IPS-15b (cell line): ENCODE measurements at regions not wholly inside any gene's neighbourhood (a gene's known extent, or its start where the extent isn't known, plus 50 kb on each side); places are given as distances from the start of the nearest gene placed in this dataset.

Experiments used
- H3K27me3 ChIP-seq: one replicate; pipeline ENCODE4 v1.6.1; 2013; ENCODE audit warnings: low read length; ENCODE audit not compliant: control insufficient read depth, insufficient read depth
- H3K36me3 ChIP-seq: one replicate; pipeline ENCODE4 v1.6.1; 2013; ENCODE audit warnings: low read length; ENCODE audit not compliant: control insufficient read depth, insufficient read depth
- H3K4me1 ChIP-seq: one replicate; pipeline ENCODE4 v1.6.1; 2013; ENCODE audit warnings: mild to moderate bottlenecking, low read length; ENCODE audit not compliant: control insufficient read depth, insufficient read depth
- H3K4me3 ChIP-seq: one replicate; pipeline ENCODE4 v1.5.1; 2013; ENCODE audit warnings: low read depth, low read length
- H3K9ac ChIP-seq: one replicate; pipeline ENCODE4 v1.6.1; 2013; ENCODE audit warnings: low read depth, mild to moderate bottlenecking, low read length
- H3K9me3 ChIP-seq: one replicate; pipeline ENCODE4 v1.6.1; 2013; ENCODE audit warnings: mild to moderate bottlenecking, low read length; ENCODE audit not compliant: control insufficient read depth, insufficient read depth

DNA sequence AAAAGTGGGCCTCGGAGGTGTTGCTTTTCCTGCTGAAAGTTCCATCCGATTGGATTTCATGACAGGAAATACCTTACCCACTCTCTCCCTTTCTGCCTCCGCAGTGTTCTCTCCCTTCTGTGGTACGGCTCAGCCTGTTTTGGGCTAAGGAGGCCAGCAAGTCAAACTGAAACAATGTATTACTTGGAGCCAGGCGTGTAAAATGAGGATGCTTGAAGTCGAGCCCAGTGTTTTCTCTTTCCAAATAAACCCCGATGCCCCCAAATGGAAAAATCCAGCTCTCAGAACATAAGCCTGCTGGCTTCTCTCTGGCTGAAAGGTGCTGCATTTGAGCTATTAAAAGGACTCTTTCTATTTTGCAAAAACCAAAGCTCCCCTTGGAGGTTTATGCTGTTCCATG is 124.7 kb downstream of the ZNF664 start:
- Histone ChIP-seq H3K4me3 (no peak overlapping the region), H3K9me3 (no peaks in the 10 kb centered on the region), H3K9ac (no peak overlapping the region), H3K4me1 (no peaks in the 10 kb centered on the region), H3K27me3 (no peaks in the 10 kb centered on the region), H3K36me3 (no peaks in the 10 kb centered on the region)

DNA sequence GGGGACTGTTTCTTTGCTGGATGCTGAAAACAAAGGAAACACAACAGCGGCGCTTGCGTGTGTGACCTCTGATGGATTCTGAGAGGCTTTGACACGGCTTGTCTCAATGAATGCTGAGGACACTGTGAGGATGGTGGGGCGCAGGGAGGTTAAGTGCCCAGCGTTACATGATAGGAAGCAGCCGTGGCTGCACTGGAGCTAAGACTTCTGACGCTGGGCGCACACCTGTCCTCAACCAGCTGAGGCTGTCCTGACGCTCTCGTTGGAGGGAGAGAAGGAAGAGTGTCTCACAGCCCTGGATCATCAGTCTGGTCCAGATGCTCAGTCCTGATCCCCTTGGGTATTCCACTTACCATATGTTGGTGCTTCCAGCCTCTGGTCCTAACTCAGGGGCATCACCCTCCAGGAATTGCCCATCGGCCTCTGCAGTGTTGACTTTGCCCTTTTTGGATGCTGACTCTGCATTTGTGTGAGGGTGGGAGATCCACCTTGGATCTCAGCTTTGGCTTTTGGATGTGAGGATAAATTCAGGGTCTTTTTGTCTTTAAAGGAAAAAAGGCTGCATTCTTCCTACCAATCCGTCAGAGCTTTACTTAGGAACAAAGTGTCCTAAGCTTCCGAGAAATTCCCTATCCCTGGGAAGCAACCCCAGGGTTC is 125.2 kb downstream of the ZNF664 start:
- no peaks in the 10 kb centered on the region for H3K9me3 ChIP-seq
- H3K9ac ChIP-seq = no peak overlapping the region
- H3K36me3 ChIP-seq = no peaks in the 10 kb centered on the region
- H3K4me3 ChIP-seq = no peak overlapping the region
- no peaks in the 10 kb centered on the region for H3K27me3 ChIP-seq
- no peaks in the 10 kb centered on the region for H3K4me1 ChIP-seq

DNA sequence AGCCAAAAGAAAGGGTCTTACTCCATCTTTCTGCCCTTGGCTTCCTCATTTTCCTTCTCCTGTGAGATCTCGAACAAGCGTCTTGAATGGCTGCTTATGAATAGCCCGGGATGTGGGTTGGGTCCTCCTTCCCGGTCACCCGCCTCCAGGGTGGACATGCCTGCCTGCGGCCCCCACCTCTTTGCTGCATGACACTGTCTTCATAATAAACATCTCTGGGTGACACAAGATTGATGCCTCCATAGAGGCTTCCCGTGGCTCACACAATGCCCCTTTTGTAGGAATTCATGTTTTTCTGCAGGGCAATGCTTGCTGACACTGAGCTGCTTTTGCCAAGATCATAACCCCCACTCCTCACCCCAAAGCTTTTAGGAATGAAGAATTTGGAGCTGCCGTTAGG is 125.9 kb downstream of the ZNF664 start:
- no peaks in the 10 kb centered on the region for H3K4me1 ChIP-seq
- H3K9me3 ChIP-seq = no peaks in the 10 kb centered on the region
- H3K36me3 ChIP-seq = no peaks in the 10 kb centered on the region
- H3K9ac ChIP-seq = no peak overlapping the region
- H3K4me3 ChIP-seq = no peak overlapping the region
- H3K27me3 ChIP-seq = no peaks in the 10 kb centered on the region

DNA sequence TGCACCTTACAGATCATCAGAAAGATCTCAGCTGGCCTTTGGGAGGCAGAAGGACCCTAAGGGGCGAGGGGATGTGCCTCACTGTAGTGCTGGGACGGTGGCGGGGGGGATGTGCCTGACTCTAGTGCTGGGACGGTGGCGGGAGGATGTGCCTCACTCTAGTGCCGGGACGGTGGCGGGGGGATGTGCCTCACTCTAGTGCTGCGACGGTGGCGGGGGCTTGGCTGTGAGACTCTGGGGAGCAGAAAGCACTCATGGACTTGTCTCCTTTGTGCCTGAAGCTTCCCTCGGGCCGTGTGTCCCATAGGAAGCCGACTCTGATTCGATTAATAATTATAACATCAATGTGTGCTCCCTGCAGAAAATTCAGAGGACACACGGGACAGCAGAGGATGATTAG is 126.6 kb downstream of the ZNF664 start:
- Histone ChIP-seq H3K27me3 (no peaks in the 10 kb centered on the region), H3K4me1 (no peaks in the 10 kb centered on the region), H3K9ac (no peak overlapping the region), H3K36me3 (no peaks in the 10 kb centered on the region), H3K4me3 (no peak overlapping the region), H3K9me3 (no peaks in the 10 kb centered on the region)

DNA sequence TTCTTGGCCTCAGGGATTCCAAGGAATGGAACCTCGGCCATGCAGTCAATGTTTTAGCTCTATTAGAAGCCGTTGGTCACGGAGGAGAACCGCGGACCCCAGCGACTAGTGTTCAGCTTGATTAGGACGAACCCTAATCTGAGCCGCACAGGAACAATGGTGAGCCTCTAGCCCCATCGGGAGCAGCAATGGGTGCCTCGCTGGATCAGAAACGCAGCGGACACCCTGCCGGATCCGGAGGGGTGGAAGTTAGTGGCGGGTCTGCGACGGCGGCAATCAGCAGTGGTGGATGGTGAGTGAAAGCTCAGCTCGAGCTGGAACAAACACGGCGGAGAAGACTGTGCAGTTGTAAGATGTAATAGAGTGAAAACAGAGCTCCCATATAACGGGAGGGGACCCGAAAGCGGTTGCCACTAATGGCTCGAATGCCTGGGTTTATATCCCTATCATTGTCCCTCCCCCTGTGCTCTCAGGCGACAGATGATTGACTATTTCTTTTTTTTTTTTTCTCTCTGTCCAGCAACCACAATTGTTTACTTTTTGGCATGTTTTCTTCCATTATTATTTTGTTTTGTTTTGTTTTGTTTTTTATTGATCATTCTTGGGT is 127.7 kb downstream of the ZNF664 start:
- no peak overlapping the region for H3K9ac ChIP-seq
- H3K36me3 ChIP-seq = no peaks in the 10 kb centered on the region
- no peaks in the 10 kb centered on the region for H3K9me3 ChIP-seq
- no peaks in the 10 kb centered on the region for H3K4me1 ChIP-seq
- no peaks in the 10 kb centered on the region for H3K27me3 ChIP-seq
- H3K4me3 ChIP-seq = no peak overlapping the region

DNA sequence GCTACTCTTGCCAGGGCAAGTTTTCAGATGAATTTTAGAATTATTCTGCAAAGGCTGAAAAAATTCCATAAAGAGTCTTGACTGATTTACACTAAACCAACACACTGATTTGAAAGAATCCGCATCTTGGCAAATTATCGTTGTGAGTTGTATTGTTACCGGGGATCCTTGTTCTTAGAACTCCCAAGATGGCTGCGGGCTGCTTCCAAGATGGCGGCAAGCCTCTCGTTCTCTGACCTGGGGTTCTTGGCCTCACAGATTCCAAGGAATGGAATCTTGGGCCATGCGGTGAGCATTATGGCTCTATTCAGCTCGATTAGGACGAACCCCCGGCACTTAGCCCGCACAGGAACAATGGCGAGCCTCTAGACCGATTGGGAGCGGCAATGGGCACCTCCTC is 132.5 kb downstream of the ZNF664 start:
- H3K4me3 ChIP-seq = no peak overlapping the region
- H3K9ac ChIP-seq = no peak overlapping the region
- H3K4me1 ChIP-seq = peaks cover 3% of the 10 kb centered on the region
- no peaks in the 10 kb centered on the region for H3K27me3 ChIP-seq
- H3K9me3 ChIP-seq = no peaks in the 10 kb centered on the region
- H3K36me3 ChIP-seq = no peaks in the 10 kb centered on the region

DNA sequence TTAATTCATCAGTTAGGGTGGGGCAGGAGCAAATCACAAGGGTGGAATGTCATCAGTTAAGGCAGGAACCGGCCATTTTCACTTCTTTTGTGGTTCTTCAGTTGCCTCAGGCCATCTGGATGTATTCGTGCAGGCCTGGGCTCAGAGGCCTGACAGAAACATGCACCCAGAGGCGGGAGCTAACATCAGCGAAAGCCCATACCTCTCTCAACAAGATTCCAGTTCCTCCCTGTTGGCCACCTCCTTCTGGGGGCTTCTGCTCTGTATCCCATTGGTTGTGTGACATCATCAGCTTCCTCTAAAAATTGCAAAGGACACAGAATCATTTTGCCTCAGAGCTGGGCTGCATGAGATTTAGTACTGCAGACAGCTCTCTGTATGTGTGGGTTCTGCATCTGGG is 134.3 kb downstream of the ZNF664 start:
- Histone ChIP-seq H3K4me1 (peaks cover 3% of the 10 kb centered on the region), H3K36me3 (no peaks in the 10 kb centered on the region), H3K27me3 (no peaks in the 10 kb centered on the region), H3K4me3 (no peak overlapping the region), H3K9me3 (no peaks in the 10 kb centered on the region), H3K9ac (no peak overlapping the region)

DNA sequence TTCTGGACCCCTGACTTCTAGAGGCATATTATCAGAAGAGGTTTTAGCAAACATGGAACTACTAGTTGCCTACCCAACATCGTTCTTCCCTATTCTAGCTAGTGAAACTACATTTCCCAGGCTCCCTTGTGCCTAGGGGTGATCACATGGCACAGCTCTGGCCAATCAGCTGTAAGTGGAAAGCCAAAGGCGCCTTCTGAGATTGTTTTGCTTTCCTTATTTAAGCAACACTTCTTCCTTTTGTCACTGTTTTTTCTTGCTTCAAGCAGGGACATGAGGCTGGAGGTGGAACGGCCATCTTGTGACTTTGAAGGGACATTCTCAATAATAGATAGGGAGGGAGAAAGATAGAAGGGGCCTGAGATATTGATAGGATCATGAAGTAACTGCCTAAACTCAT is 136.7 kb downstream of the ZNF664 start:
- H3K4me3 ChIP-seq = no peak overlapping the region
- no peaks in the 10 kb centered on the region for H3K9me3 ChIP-seq
- no peaks in the 10 kb centered on the region for H3K36me3 ChIP-seq
- H3K9ac ChIP-seq = no peak overlapping the region
- H3K4me1 ChIP-seq = peaks cover 3% of the 10 kb centered on the region
- no peaks in the 10 kb centered on the region for H3K27me3 ChIP-seq

DNA sequence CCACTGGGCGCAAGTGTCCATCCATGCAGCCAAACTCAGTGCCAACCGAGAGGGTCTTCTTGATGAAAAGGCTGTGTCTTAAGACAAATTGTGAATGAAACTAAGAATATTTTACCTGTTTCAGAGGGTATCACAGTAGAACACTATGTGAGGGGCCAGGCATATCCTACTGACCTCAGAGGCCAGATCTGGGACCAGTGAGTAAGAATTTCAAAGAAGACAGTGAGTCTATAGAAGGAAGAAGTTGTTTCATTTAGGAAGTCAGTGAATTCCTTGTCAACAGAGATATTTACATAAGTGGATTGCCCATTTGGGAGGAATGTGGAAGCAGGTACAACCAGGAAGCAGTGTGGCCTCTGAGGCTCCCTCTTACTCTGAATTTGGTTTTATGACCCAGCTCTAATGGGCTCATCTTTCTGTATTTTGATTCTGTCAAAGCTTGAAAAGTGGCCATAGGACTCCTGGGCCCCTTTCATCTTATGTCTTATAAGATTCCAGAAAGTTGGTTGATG is 137.4 kb downstream of the ZNF664 start:
- Histone ChIP-seq H3K27me3 (no peaks in the 10 kb centered on the region), H3K9ac (no peak overlapping the region), H3K9me3 (no peaks in the 10 kb centered on the region), H3K4me3 (no peak overlapping the region), H3K36me3 (no peaks in the 10 kb centered on the region), H3K4me1 (peaks cover 3% of the 10 kb centered on the region)

DNA sequence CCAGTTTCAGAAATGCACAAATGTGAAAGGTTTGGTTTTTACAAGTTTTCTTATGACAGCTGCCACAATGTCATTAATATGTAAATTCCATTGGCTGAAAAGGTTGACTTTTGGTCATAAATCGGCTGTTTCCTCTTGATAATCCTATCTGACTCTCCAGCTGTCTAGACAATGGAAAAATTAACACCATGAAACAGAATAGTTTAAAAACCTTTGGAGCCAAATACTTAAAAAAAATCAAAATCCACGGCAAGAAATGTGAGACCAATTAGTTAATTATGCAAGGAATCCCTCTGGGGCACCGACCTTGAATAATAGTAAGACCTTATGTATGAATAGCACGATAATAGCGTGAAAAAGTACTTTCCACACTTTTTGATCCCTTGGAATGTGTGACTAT is 138.0 kb downstream of the ZNF664 start:
- no peak overlapping the region for H3K9ac ChIP-seq
- no peaks in the 10 kb centered on the region for H3K36me3 ChIP-seq
- peaks cover 3% of the 10 kb centered on the region for H3K4me1 ChIP-seq
- no peaks in the 10 kb centered on the region for H3K9me3 ChIP-seq
- no peak overlapping the region for H3K4me3 ChIP-seq
- no peaks in the 10 kb centered on the region for H3K27me3 ChIP-seq

DNA sequence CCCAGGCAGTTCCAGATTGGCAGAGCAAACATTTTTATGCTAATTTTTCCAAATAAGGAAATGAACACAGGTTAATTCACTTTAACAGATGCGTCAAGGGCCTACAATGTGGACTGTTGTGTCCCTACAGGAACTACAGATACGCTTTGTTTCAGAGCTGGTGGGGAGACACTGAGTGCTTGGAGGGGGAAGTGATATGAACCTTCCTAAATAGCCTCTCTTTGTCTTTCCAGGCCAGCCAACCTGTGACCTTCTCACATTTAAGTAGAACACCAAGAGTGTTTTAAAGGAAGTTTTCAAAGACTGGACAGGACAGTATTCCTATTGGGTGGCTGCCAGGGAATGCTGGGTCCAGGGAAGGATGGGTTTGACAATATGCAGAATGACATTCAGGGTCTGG is 141.3 kb downstream of the ZNF664 start:
- no peaks in the 10 kb centered on the region for H3K36me3 ChIP-seq
- no peak overlapping the region for H3K4me3 ChIP-seq
- H3K27me3 ChIP-seq = no peaks in the 10 kb centered on the region
- no peaks in the 10 kb centered on the region for H3K9me3 ChIP-seq
- H3K4me1 ChIP-seq = peaks cover 3% of the 10 kb centered on the region
- no peak overlapping the region for H3K9ac ChIP-seq

DNA sequence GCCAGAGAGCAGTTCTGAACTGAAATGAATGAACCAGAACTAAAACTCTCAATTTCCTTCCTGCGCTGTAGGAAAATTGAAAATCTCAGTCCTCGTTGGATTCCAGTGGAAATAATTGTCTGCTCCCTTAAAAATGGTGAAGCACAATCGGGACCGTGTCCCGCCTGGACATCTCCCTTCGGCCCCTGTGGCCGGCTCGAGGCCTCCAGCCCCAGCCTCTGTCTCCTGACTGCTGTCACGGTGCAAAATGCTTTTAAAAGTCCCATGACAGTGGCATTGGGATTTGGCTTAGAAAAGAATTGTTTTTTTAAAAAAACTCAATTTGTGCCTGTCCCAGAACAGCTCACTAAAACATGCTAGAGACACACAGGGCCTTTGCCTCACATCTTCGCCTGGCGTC is 142.5 kb downstream of the ZNF664 start:
- H3K27me3 ChIP-seq = no peaks in the 10 kb centered on the region

More for the DNA sequence above, 142.5 kb downstream of the ZNF664 start:
- Histone ChIP-seq H3K9ac (no peak overlapping the region), H3K4me3 (no peak overlapping the region), H3K36me3 (no peaks in the 10 kb centered on the region), H3K4me1 (no peaks in the 10 kb centered on the region), H3K9me3 (no peaks in the 10 kb centered on the region)
